Stomach (tissue), 4 donors: ENCODE measurements at regions not wholly inside any gene's neighbourhood (a gene's known extent, or its start where the extent isn't known, plus 50 kb on each side); places are given as distances from the start of the nearest gene placed in this dataset.

ENCODE experiments used
- CTCF ChIP-seq, 7 experiments: fragments of 450-650 bp in 4 of 7; fragments of 200-600 bp in 3 of 7; sonication (generic) in 3 of 7; IDR thresholded peaks; one replicate each; pipeline ENCODE4 v1.5.1; 2016 to 2019; ENCODE audit warnings: antibody characterized with exemption in 7 of 7, control low read depth in 2 of 7, mild to moderate bottlenecking in 1 of 7
- EP300 ChIP-seq: sonication (generic); formaldehyde crosslinking; IDR thresholded peaks from one replicate; pipeline ENCODE4 v1.6.1; 2017; ENCODE audit warnings: antibody characterized with exemption
- POLR2A ChIP-seq, 4 donors: fragments of 450-650 bp; IDR thresholded peaks; one replicate each; pipeline ENCODE4 v1.6.1; 2016; ENCODE audit warnings: antibody characterized with exemption in 4 of 4, control low read depth in 2 of 4, mild to moderate bottlenecking in 1 of 4, moderate library complexity in 1 of 4
- POLR2AphosphoS5 ChIP-seq, 3 donors: sonication (generic); formaldehyde crosslinking; IDR thresholded peaks; one replicate each; pipeline ENCODE4 v1.6.1; 2016; ENCODE audit warnings: antibody characterized with exemption in 3 of 3

DNA sequence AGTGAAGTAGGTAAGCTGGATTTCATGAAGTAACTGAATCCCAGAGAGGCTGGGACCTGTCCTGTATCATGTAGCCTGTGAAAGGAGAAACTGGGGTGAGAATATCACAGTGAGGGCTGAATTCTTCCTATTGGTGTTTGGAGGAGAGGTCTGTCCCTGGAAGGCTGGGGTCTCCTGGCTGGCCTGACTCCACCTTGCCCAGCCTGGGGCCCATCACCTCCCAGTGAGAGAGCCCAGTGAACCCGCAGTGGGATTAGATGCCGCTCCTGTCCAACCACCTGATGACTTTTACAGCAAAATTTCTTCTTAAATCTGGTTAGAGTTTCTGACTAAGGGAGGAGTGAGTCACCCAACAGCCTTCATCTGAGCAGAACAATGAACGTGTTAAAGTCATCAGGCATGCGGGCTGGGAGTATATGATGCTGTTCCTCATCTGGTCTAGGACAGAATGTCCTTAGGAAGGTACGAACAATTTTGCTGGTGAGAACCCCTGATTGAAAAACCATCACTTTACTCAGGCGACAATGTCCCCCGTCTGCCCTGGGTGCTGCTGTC is 152.9 kb downstream of the LPIN1 start:
- TF ChIP-seq CTCF (IDR thresholded peaks at IDR 0.05) (no peak), EP300 (no peak), POLR2AphosphoS5 (IDR thresholded peaks at IDR 0.05) (no peak), POLR2A (IDR thresholded peaks at IDR 0.05) (no peak)
